Vagina (tissue), 2 donors: ENCODE measurements at regions not wholly inside any gene's neighbourhood (a gene's known extent, or its start where the extent isn't known, plus 50 kb on each side); places are given as distances from the start of the nearest gene placed in this dataset.

Experiments used
- CTCF ChIP-seq, 3 experiments: fragments of 450-650 bp in 2 of 3; fragments of 200-600 bp in 1 of 3; sonication (generic) in 1 of 3; IDR thresholded peaks; one replicate each; pipeline ENCODE4 v1.5.1; 2017 to 2019; ENCODE audit warnings: antibody characterized with exemption in 3 of 3, mild to moderate bottlenecking in 2 of 3, moderate library complexity in 2 of 3
- POLR2A ChIP-seq, 2 donors: fragments of 450-650 bp; IDR thresholded peaks; one replicate each; pipeline ENCODE4 v1.6.1; 2017; ENCODE audit warnings: antibody characterized with exemption in 2 of 2, mild to moderate bottlenecking in 2 of 2, moderate library complexity in 2 of 2
- POLR2AphosphoS5 ChIP-seq, 2 donors: sonication (generic); formaldehyde crosslinking; IDR thresholded peaks; one replicate each; pipeline ENCODE4 v1.9.0; 2017; ENCODE audit warnings: antibody characterized with exemption in 2 of 2, mild to moderate bottlenecking in 2 of 2, low read depth in 1 of 2; ENCODE audit not compliant: insufficient read depth in 1 of 2

GRCh38 chr20:60502881-60503280, 544.7 kb downstream of the CDH26 start:
- TF ChIP-seq CTCF (IDR thresholded peaks at IDR 0.05) (no peak), POLR2AphosphoS5 (IDR thresholded peaks at IDR 0.05; ENCODE audit: insufficient read depth in 1 of 2, low read depth in 1 of 2) (no peak), POLR2A (IDR thresholded peaks at IDR 0.05) (no peak)
